WERI-Rb-1 (cell line): ENCODE measurements at regions not wholly inside any gene's neighbourhood (a gene's known extent, or its start where the extent isn't known, plus 50 kb on each side); places are given as distances from the start of the nearest gene placed in this dataset.

ENCODE experiments used
- DNase-seq: peaks from one replicate; pipeline ENCODE4 v3.0.0-alpha.2; 2020
- H3K27ac ChIP-seq: fragments of 250-450 bp; sonication (Bioruptor Pico); 2 replicates; pipeline ENCODE4 v1.5.1; 2020; ENCODE audit warnings: mild to moderate bottlenecking, moderate library complexity
- H3K27me3 ChIP-seq: fragments of 250-450 bp; sonication (Bioruptor Pico); 2 replicates; pipeline ENCODE4 v1.5.1; 2021; ENCODE audit warnings: mild to moderate bottlenecking, low read depth, moderate library complexity; ENCODE audit not compliant: insufficient read depth, severe bottlenecking
- H3K36me3 ChIP-seq: fragments of 250-450 bp; sonication (Bioruptor Pico); 2 replicates; pipeline ENCODE4 v1.5.1; 2020; ENCODE audit warnings: mild to moderate bottlenecking, moderate library complexity
- H3K4me3 ChIP-seq: 2 replicates; pipeline ENCODE4 v1.5.1; 2011; ENCODE audit warnings: low read depth, mild to moderate bottlenecking, control low read depth, low read length
- H3K9me3 ChIP-seq: fragments of 250-450 bp; sonication (Bioruptor Pico); 2 replicates; pipeline ENCODE4 v1.5.1; 2021; ENCODE audit warnings: mild to moderate bottlenecking, moderate library complexity; ENCODE audit not compliant: severe bottlenecking
- CTCF ChIP-seq: IDR thresholded peaks from 2 replicates; pipeline ENCODE4 v1.5.1; 2011; ENCODE audit warnings: low read depth, mild to moderate bottlenecking, control low read depth, inconsistent platforms, low read length

- H3K27ac ChIP-seq: no peak overlapping the region
- DNase-seq: no peak
Measured at GRCh38 chr3:152126260-152126659, 142.5 kb upstream of the MBNL1 start.

DNA sequence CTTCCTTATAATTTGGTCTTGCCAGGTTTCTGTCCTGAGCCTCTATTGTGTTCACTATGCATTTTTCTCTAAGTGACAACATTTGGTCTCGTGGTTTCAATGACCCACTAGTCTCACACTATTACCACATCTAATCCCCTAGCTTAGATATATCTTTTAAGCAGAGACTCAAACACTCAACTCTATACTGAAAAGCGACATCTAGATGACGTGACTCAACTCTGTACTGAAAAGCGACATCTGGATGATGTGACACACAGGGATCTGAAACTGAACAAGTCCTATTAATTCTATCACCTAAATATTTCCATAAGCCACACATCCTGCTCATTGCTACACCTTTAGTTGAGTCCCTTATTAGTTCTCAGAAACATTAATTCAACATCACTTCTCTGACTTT is 141.7 kb upstream of the MBNL1 start:
- no peak overlapping the region for H3K27ac ChIP-seq
- peaks cover 7% of the 10 kb centered on the region for H3K27me3 ChIP-seq
- no peak for DNase-seq
- no peak overlapping the region for H3K4me3 ChIP-seq
- no peaks in the 10 kb centered on the region for H3K36me3 ChIP-seq
- no peaks in the 10 kb centered on the region for H3K9me3 ChIP-seq
- TF ChIP-seq CTCF: no peak

More at GRCh38 chr3:152126260-152126659, 142.5 kb upstream of the MBNL1 start:
- H3K9me3 ChIP-seq: no peaks in the 10 kb centered on the region
- TF ChIP-seq CTCF: no peak
- peaks cover 7% of the 10 kb centered on the region for H3K27me3 ChIP-seq
- H3K36me3 ChIP-seq: no peaks in the 10 kb centered on the region
- no peak overlapping the region for H3K4me3 ChIP-seq

DNA sequence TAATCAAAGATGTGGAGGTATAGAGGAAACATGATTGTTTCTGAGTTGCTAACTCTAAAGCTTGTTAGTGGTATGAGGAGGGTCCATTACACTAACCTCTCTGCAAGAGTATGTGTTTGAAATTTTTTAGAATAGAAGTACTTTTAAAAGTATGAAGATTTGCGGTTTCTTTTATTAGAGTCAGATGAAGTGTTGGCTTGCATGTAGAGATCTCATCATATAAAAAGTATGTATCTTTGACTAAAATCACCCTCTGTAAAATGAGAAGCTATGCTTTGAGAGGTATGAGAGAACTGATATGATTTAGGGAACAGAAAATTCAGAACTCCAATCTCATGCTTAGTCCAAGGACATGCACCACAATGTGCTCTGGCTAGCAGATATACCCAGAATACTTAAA is 140.4 kb upstream of the MBNL1 start:
- Histone ChIP-seq H3K27ac (no peak overlapping the region), H3K36me3 (no peaks in the 10 kb centered on the region), H3K9me3 (no peaks in the 10 kb centered on the region), H3K27me3 (peaks cover 14% of the 10 kb centered on the region), H3K4me3 (no peak overlapping the region)
- no peak for DNase-seq
- no peak for TF ChIP-seq CTCF

- TF ChIP-seq CTCF: no peak
- H3K9me3 ChIP-seq: no peaks in the 10 kb centered on the region
- H3K36me3 ChIP-seq: no peaks in the 10 kb centered on the region
- no peak overlapping the region for H3K4me3 ChIP-seq
- no peak for DNase-seq
- peaks cover 6% of the 10 kb centered on the region for H3K27me3 ChIP-seq
- no peak overlapping the region for H3K27ac ChIP-seq
Measured at GRCh38 chr3:152139651-152140050, 129.1 kb upstream of the MBNL1 start.

- DNase-seq: no peak
- Histone ChIP-seq H3K4me3 (no peak overlapping the region), H3K9me3 (no peaks in the 10 kb centered on the region), H3K27ac (no peak overlapping the region), H3K36me3 (no peaks in the 10 kb centered on the region), H3K27me3 (peaks cover 18% of the 10 kb centered on the region)
- no peak for TF ChIP-seq CTCF
Measured at GRCh38 chr3:152146461-152146860, 122.3 kb upstream of the MBNL1 start.

DNA sequence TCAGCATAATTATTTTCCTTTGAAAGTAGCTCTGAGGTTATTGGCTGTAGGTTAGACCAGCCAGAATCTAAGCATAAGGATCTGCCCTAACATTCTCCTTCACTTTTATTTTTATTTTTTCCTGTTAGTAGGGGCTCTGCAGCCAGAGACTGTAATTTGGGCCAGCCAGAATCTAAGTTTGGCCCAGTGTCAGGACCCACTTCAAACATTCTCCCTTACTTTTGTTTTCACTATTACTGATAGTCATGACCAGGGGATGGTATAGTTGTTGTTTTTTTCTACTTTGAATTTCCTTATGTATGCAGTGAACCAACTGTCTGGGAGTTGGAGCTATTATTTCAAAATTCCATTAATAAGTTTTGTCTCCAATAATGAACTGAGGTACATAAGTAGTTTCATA is 121.0 kb upstream of the MBNL1 start:
- H3K27ac ChIP-seq: no peak overlapping the region
- H3K27me3 ChIP-seq: peaks cover 15% of the 10 kb centered on the region
- no peak for TF ChIP-seq CTCF
- H3K36me3 ChIP-seq: no peaks in the 10 kb centered on the region
- H3K4me3 ChIP-seq: no peak overlapping the region
- H3K9me3 ChIP-seq: no peaks in the 10 kb centered on the region
- DNase-seq: no peak
